Keratinocyte (primary cell): ENCODE measurements at regions not wholly inside any gene's neighbourhood (a gene's known extent, or its start where the extent isn't known, plus 50 kb on each side); places are given as distances from the start of the nearest gene placed in this dataset.

Experiments
- CTCF ChIP-seq, 3 experiments: IDR thresholded peaks in 1 of 3; conservative IDR thresholded peaks in 1 of 3; optimal IDR thresholded peaks in 1 of 3; 2 replicates in 2 of 3; 3 replicates in 1 of 3; pipeline versions ENCODE3 to v1.5.1; 2011; ENCODE audit warnings: low read length in 3 of 3, mild to moderate bottlenecking in 3 of 3, moderate library complexity in 2 of 3, control low read depth in 1 of 3, inconsistent platforms in 1 of 3; ENCODE audit not compliant: insufficient read depth in 2 of 3; ENCODE audit errors: extremely low read depth in 1 of 3
- EZH2 ChIP-seq: IDR thresholded peaks from one replicate; pipeline ENCODE4 v1.6.1; 2012; ENCODE audit warnings: inconsistent platforms, mild to moderate bottlenecking, low read length, moderate library complexity

- no peak for TF ChIP-seq CTCF (optimal IDR thresholded peaks at IDR 0.05 in 1 of 3, IDR thresholded peaks at IDR 0.05 in 1 of 3, conservative IDR thresholded peaks at IDR 0.05 in 1 of 3; ENCODE audit: extremely low read depth in 1 of 3, insufficient read depth in 2 of 3, low read length in 3 of 3)
- TF ChIP-seq EZH2: no peak
Measured at GRCh38 chr2:222794585-222795449, 66.0 kb upstream of the ACSL3 start.
